CD4-positive, alpha-beta T cell (primary cell): ENCODE measurements at regions not wholly inside any gene's neighbourhood (a gene's known extent, or its start where the extent isn't known, plus 50 kb on each side); places are given as distances from the start of the nearest gene placed in this dataset.

Experiments used
- ATAC-seq: fragments of 200-7000 bp; cut with Tn5 transposase; one replicate; pipeline ENCODE4 v1.10.0; 2022; ENCODE audit warnings: mild to moderate bottlenecking; ENCODE audit not compliant: poor library complexity
- CTCF ChIA-PET: fragments of 350-600 bp; sonication (Branson Sonifier 250); formaldehyde crosslinking; loops from one replicate; lab custom pipeline; 2021; ENCODE audit warnings: antibody characterized with exemption, inconsistent platforms; lab: Charles Lee
- POLR2A ChIA-PET: fragments of 350-600 bp; sonication (Branson Sonifier 250); formaldehyde crosslinking; loops from one replicate; lab custom pipeline; 2021; ENCODE audit warnings: antibody characterized with exemption, inconsistent platforms; lab: Charles Lee
- DNase-seq, 14 experiments: peaks; one replicate each; pipeline ENCODE4 v3.0.0-alpha.2; 2013 to 2020; ENCODE audit warnings: mixed read lengths in 2 of 14
- H3K27ac ChIP-seq, 2 donors: one replicate each; pipeline versions ENCODE4 v1.5.1 to v1.7.0; 2013; ENCODE audit warnings: low read length in 2 of 2, low read depth in 1 of 2, mild to moderate bottlenecking in 1 of 2
- H3K27me3 ChIP-seq, 2 experiments: 1 replicate in 1 of 2; 2 replicates in 1 of 2; pipeline versions ENCODE4 v1.6.1 to v1.7.0; 2013; ENCODE audit warnings: low read length in 2 of 2, control low read depth in 1 of 2, mild to moderate bottlenecking in 1 of 2, moderate library complexity in 1 of 2; ENCODE audit not compliant: insufficient read depth in 2 of 2, control insufficient read depth in 1 of 2
- H3K36me3 ChIP-seq: one replicate; pipeline ENCODE4 v1.6.1; 2013; ENCODE audit warnings: low read length, control low read depth; ENCODE audit not compliant: insufficient read depth
- H3K4me1 ChIP-seq: one replicate; pipeline ENCODE4 v1.6.1; 2013; ENCODE audit warnings: low read length, control low read depth; ENCODE audit not compliant: insufficient read depth
- H3K4me3 ChIP-seq: one replicate; pipeline ENCODE4 v1.5.1; 2013; ENCODE audit warnings: mild to moderate bottlenecking, low read length, moderate library complexity
- H3K9me3 ChIP-seq, 2 experiments: 1 replicate in 1 of 2; 2 replicates in 1 of 2; pipeline versions ENCODE4 v1.6.1 to v1.7.0; 2013; ENCODE audit warnings: low read length in 2 of 2, mild to moderate bottlenecking in 2 of 2, control low read depth in 1 of 2, moderate library complexity in 1 of 2; ENCODE audit not compliant: control insufficient read depth in 1 of 2, insufficient read depth in 1 of 2
- H3K27ac Mint-ChIP-seq: one replicate; pipeline ENCODE4 v1.8.0; 2020; ENCODE audit warnings: mixed read lengths
- H3K27me3 Mint-ChIP-seq: one replicate; pipeline ENCODE4 v1.8.0; 2021; ENCODE audit warnings: mixed read lengths
- H3K36me3 Mint-ChIP-seq: one replicate; pipeline ENCODE4 v1.8.0; 2021; ENCODE audit warnings: low read depth, mixed read lengths
- H3K4me1 Mint-ChIP-seq: one replicate; pipeline ENCODE4 v1.8.0; 2021; ENCODE audit warnings: low read depth, mixed read lengths
- H3K4me3 Mint-ChIP-seq: one replicate; pipeline ENCODE4 v1.8.0; 2020; ENCODE audit warnings: mild to moderate bottlenecking, mixed read lengths
- H3K9me3 Mint-ChIP-seq: one replicate; pipeline ENCODE4 v1.8.0; 2020; ENCODE audit warnings: mixed read lengths
- CTCF ChIP-seq: fragments of 200-600 bp; IDR thresholded peaks from one replicate; pipeline ENCODE4 v1.8.0; 2022; ENCODE audit warnings: antibody characterized with exemption, mild to moderate bottlenecking
- intact Hi-C, 2 experiments: fragments of 100-400 bp; cut with DNase I in 1 of 2; cut with micrococcal nuclease in 1 of 2; formaldehyde crosslinking; loops; one replicate each; pipeline versions ENCODE4 v1.15.1 to v1.9.0; 2023 to 2025; cut with DNase I, micrococcal nuclease

GRCh38 chr3:72460205-72461174 is 387.8 kb downstream of the SHQ1 start:
- Histone ChIP-seq H3K4me1 (peaks cover 3% of the 10 kb centered on the region), H3K36me3 (no peaks in the 10 kb centered on the region), H3K4me3 (no peak overlapping the region), H3K27me3 (no peaks in the 10 kb centered on the region), H3K9me3 (no peaks in the 10 kb centered on the region), H3K27ac (no peak overlapping the region)
- intact Hi-C loops: no loop called here
- DNase-seq: no peak
- Mint-ChIP-seq H3K9me3 (no peaks in the 10 kb centered on the region), H3K4me1 (no peaks in the 10 kb centered on the region), H3K27ac (no peak overlapping the region), H3K27me3 (no peaks in the 10 kb centered on the region), H3K36me3 (no peaks in the 10 kb centered on the region), H3K4me3 (no peak overlapping the region)
- no peak for ATAC-seq
- TF ChIP-seq CTCF: no peak
- ChIA-PET CTCF (no interaction called here), POLR2A (interaction anchor here (0.9 kb wide), 1 partner anchor 13 kb away, joined by 3 read pairs; no protein-coding TSS in a partner anchor)

GRCh38 chr3:72459588-72459987 is 388.7 kb downstream of the SHQ1 start:
- intact Hi-C loops: no loop called here
- Mint-ChIP-seq H3K4me3 (no peak overlapping the region), H3K4me1 (no peaks in the 10 kb centered on the region), H3K27me3 (no peaks in the 10 kb centered on the region), H3K9me3 (no peaks in the 10 kb centered on the region), H3K36me3 (no peaks in the 10 kb centered on the region), H3K27ac (no peak overlapping the region)
- H3K27me3 ChIP-seq: no peaks in the 10 kb centered on the region
- H3K9me3 ChIP-seq: no peaks in the 10 kb centered on the region
- POLR2A ChIA-PET: no interaction called here
- no peak for TF ChIP-seq CTCF
- CTCF ChIA-PET: no interaction called here
- ATAC-seq (no peak), DNase-seq (no peak)
- no peaks in the 10 kb centered on the region for H3K36me3 ChIP-seq
- peaks cover 7% of the 10 kb centered on the region for H3K4me1 ChIP-seq
- no peak overlapping the region for H3K27ac ChIP-seq
- H3K4me3 ChIP-seq: no peak overlapping the region

- H3K36me3 ChIP-seq: no peaks in the 10 kb centered on the region
- DNase-seq (no peak), ATAC-seq (no peak)
- ChIA-PET CTCF (no interaction called here), POLR2A (interaction anchor here (1.0 kb wide), 1 partner anchor 11 kb away, joined by 3 read pairs; no protein-coding TSS in a partner anchor)
- H3K4me1 Mint-ChIP-seq: no peaks in the 10 kb centered on the region
- no peak overlapping the region for H3K4me3 Mint-ChIP-seq
- no peaks in the 10 kb centered on the region for H3K9me3 Mint-ChIP-seq
- no peak overlapping the region for H3K27ac Mint-ChIP-seq
- no peaks in the 10 kb centered on the region for H3K27me3 Mint-ChIP-seq
- no peak overlapping the region for H3K4me3 ChIP-seq
- no peak overlapping the region for H3K27ac ChIP-seq
- intact Hi-C loops: no loop called here
- no peaks in the 10 kb centered on the region for H3K9me3 ChIP-seq
- no peaks in the 10 kb centered on the region for H3K36me3 Mint-ChIP-seq
- peaks cover 7% of the 10 kb centered on the region for H3K4me1 ChIP-seq
- H3K27me3 ChIP-seq: no peaks in the 10 kb centered on the region
- TF ChIP-seq CTCF: no peak
Observed at GRCh38 chr3:72458375-72458774, 389.9 kb downstream of the SHQ1 start.
